GM12865 (cell line): ENCODE measurements at regions not wholly inside any gene's neighbourhood (a gene's known extent, or its start where the extent isn't known, plus 50 kb on each side); places are given as distances from the start of the nearest gene placed in this dataset.
"Not testable (repeated sequence)": the region's sequence is repeated elsewhere in the genome, so short reads cannot be mapped to it uniquely, and the experiment has no call there.

Experiments
- DNase-seq: peaks from one replicate; pipeline ENCODE4 v3.0.0; 2010; ENCODE audit warnings: low read depth
- H3K4me3 ChIP-seq: 2 replicates; pipeline ENCODE4 v1.5.1; 2011; ENCODE audit warnings: mild to moderate bottlenecking, low read depth, low read length, control low read depth
- TF ChIP-seq, protein P1 (sequence below): IDR thresholded peaks from 2 replicates; pipeline ENCODE4 v1.5.1; 2011; ENCODE audit warnings: low read length, control low read depth, low read depth, inconsistent platforms; ENCODE audit not compliant: insufficient read depth; ENCODE audit errors: missing control alignments

DNA sequence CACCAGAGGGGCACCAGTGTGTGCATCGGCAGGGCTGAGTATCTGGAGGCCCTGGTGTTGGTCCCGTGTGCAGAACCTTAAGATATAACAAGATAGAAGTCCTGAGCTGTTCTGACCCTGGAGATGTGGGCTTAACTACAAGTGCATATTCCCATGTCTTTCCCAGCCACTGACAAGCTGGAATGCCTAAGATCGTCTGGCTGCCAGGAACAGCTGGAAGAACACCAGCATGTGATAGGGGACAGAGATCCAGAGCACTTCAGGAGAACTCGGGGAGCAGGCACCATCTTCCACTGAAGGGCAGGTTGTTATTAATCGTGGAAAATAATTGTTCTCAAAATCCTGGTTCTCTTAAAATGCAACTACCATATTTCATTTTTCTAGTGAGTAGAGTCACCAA, 419.9 kb upstream of the RUNX1 start:
- DNase-seq = no peak
- TF ChIP-seq, protein P1, sequence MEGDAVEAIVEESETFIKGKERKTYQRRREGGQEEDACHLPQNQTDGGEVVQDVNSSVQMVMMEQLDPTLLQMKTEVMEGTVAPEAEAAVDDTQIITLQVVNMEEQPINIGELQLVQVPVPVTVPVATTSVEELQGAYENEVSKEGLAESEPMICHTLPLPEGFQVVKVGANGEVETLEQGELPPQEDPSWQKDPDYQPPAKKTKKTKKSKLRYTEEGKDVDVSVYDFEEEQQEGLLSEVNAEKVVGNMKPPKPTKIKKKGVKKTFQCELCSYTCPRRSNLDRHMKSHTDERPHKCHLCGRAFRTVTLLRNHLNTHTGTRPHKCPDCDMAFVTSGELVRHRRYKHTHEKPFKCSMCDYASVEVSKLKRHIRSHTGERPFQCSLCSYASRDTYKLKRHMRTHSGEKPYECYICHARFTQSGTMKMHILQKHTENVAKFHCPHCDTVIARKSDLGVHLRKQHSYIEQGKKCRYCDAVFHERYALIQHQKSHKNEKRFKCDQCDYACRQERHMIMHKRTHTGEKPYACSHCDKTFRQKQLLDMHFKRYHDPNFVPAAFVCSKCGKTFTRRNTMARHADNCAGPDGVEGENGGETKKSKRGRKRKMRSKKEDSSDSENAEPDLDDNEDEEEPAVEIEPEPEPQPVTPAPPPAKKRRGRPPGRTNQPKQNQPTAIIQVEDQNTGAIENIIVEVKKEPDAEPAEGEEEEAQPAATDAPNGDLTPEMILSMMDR = no peak
- H3K4me3 ChIP-seq = no peak overlapping the region

DNA sequence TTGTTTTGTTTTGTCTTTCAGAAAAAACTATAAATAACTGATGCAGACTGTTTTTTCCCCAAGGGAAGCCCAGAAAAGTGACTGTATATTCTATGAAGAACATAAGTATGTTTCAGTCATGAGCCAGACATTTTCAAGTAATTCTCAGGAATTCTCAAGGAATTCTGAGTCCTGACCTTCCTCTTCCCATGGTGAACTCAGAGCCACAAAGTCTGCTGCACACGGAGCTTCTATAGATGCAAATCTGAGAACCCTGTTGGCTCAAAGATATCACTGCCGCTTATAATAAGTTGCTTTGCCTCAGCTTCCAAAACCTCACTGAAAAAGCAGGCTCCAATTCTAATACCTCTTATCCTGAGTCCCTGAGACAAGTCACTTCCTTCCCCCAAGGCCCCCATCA, 418.5 kb upstream of the RUNX1 start:
- H3K4me3 ChIP-seq = no peak overlapping the region
- no peak for DNase-seq
- TF ChIP-seq, protein P1 = no peak

DNA sequence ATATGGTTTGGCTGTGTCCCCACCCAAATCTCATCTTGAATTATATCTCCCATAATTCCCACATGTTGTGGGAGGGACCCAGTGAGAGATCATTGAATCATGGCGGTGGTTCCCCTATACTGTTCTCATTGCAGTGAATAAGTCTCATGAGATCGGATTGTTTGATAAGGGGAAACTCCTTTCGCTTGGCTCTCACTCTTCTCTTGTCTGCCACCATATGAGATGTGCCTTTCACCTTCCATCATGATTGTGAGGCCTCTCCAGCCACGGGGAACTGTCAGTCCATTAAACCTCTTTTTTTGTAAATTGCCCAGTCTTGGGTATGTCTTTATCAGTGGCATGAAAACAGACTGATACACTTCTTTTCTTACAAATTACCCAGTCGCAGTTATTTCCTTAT, 417.6 kb upstream of the RUNX1 start:
- not testable (repeated sequence) for H3K4me3 ChIP-seq, DNase-seq

DNA sequence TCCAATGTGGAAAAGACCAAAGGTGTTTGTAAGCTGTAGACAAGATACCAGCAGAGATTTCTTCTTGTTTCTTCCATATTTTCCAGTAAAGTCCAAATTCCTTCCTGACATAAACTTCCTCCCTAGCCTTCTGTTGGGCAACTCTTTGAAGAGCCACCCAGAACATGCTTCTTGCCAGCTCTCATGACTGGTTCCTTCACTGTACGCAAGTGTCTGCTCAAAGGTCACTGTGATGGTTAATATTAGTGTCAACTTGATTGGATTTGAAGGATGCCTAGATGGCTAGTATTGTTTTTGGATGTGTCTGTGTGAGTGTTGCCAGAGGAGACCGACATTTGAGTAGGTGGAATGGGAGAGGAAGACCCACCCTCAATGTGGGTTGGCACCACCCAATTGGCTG, 416.6 kb upstream of the RUNX1 start:
- TF ChIP-seq, protein P1 = no peak
- no peak overlapping the region for H3K4me3 ChIP-seq
- no peak for DNase-seq

DNA sequence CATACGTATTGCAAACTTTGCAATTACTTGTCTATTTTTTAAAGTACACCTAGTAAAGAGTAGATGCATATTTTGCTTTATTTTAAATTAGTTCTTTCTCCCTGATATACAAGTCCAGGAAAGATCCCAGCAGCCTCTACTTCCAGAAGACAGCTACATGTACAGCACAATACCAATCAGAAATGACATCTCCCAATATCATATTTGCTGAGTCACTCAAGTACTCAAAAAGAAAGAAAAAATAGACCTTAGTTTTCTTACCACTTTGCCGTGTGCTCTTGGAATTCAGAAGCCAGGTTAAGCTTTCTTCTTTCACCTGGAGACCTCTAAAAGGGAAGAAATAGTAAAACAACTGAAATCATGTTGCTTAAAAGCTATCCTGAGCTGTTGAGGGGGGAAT, 412.6 kb upstream of the RUNX1 start:
- TF ChIP-seq, protein P1 = no peak
- no peak for DNase-seq
- no peak overlapping the region for H3K4me3 ChIP-seq

DNA sequence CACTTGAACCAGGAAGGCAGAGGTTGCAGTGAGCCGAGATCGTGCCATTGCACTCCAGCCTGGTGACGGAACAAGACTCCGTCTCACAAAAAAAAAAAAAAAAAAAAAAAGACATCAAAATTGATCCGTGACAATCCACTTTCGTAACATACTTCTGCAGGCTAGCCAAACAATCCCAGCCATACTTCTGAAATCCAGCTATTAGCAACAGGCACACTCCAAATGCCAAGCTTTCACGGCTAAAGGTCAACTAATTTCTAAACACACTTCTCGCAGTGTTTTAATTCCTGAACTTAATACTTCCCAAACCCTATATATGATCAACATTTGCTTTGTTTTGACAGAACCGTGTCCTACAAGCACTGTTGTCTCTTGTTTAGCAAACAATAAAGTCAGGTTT, 411.3 kb upstream of the RUNX1 start:
- TF ChIP-seq, protein P1 = no peak
- H3K4me3 ChIP-seq = no peak overlapping the region
- DNase-seq = no peak

DNA sequence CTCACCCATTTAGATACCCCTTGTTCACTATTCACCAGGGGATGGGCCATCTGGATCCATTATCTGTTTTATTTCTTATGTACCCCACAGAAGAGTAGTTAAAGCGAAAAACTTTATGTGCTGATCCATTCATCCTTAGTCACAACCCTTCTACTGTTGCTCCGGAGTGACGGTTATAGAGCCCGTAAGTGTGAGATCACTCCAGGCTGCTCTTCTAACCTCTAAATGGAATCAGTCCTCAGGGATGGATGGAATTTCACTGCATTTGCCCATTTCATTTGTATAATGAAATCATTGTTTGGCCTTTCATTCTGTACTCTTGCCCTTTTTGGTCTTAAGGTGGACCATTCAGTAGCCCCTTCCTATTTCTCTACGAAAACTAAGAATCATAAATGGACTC, 409.3 kb upstream of the RUNX1 start:
- no peak for DNase-seq
- TF ChIP-seq, protein P1 = no peak
- H3K4me3 ChIP-seq = no peak overlapping the region
